Panc1 (cell line): ENCODE measurements at regions not wholly inside any gene's neighbourhood (a gene's known extent, or its start where the extent isn't known, plus 50 kb on each side); places are given as distances from the start of the nearest gene placed in this dataset.

Source experiments
- CTCF ChIP-seq: fragments of 450-650 bp; IDR thresholded peaks from 2 replicates; pipeline ENCODE4 v1.5.1; 2017; ENCODE audit warnings: mild to moderate bottlenecking
- POLR2AphosphoS5 ChIP-seq: IDR thresholded peaks from 2 replicates; pipeline ENCODE4 v1.6.1; 2012; ENCODE audit warnings: mild to moderate bottlenecking, low read depth, low read length, moderate library complexity
- REST ChIP-seq, 2 experiments: IDR thresholded peaks; 2 replicates each; pipeline ENCODE4 v1.6.1; 2011 to 2012; ENCODE audit warnings: low read depth in 2 of 2, control low read depth in 1 of 2, low read length in 1 of 2, mild to moderate bottlenecking in 1 of 2, moderate library complexity in 1 of 2; ENCODE audit not compliant: insufficient read depth in 1 of 2
- TCF7L2 ChIP-seq: IDR thresholded peaks from 2 replicates; pipeline ENCODE4 v1.6.1; 2011; ENCODE audit warnings: mild to moderate bottlenecking, low read depth, low read length, inconsistent platforms

- TF ChIP-seq CTCF (no peak), POLR2AphosphoS5 (no peak), REST (IDR thresholded peaks at IDR 0.05; ENCODE audit: insufficient read depth in 1 of 2, low read depth in 2 of 2, low read length in 1 of 2) (no peak), TCF7L2 (no peak)
Measured at GRCh38 chr14:26074892-26075291, 522.9 kb downstream of the NOVA1 start.
